Esophagus muscularis mucosa (tissue), 4 donors: ENCODE measurements at regions not wholly inside any gene's neighbourhood (a gene's known extent, or its start where the extent isn't known, plus 50 kb on each side); places are given as distances from the start of the nearest gene placed in this dataset.

ENCODE experiments used
- DNase-seq: peaks from one replicate; pipeline ENCODE4 v3.0.0-alpha.2; 2017; ENCODE audit errors: extremely low spot score
- H3K27ac ChIP-seq, 4 donors: fragments of 200-600 bp; sonication (generic); replicated peaks in 1 of 4; 1 replicate in 3 of 4; 2 replicates in 1 of 4; pipeline ENCODE4 v1.5.1; 2016 to 2019; ENCODE audit warnings: mild to moderate bottlenecking in 1 of 4
- H3K27me3 ChIP-seq, 4 donors: fragments of 200-600 bp; sonication (generic); one replicate each; pipeline versions ENCODE4 v1.5.1 to v1.6.0; 2016 to 2019
- H3K36me3 ChIP-seq, 4 donors: fragments of 200-600 bp; sonication (generic); one replicate each; pipeline ENCODE4 v1.5.1; 2016 to 2019
- H3K4me1 ChIP-seq, 4 donors: fragments of 200-600 bp; sonication (generic); one replicate each; pipeline ENCODE4 v1.5.1; 2016 to 2019
- H3K4me3 ChIP-seq, 4 donors: fragments of 200-600 bp; sonication (generic); 1 replicate in 2 of 4; 2 replicates in 2 of 4; pipeline ENCODE4 v1.5.1; 2016 to 2019; ENCODE audit warnings: mild to moderate bottlenecking in 4 of 4, moderate library complexity in 1 of 4
- H3K9me3 ChIP-seq, 4 donors: fragments of 200-600 bp; sonication (generic); 1 replicate in 3 of 4; 2 replicates in 1 of 4; pipeline ENCODE4 v1.5.1; 2016 to 2019
- CTCF ChIP-seq, 3 experiments: fragments of 200-600 bp in 2 of 3; fragments of 450-650 bp in 1 of 3; sonication (generic) in 2 of 3; IDR thresholded peaks; one replicate each; pipeline ENCODE4 v1.5.1; 2017 to 2019; ENCODE audit warnings: antibody characterized with exemption in 3 of 3, mild to moderate bottlenecking in 2 of 3, moderate library complexity in 1 of 3
- EP300 ChIP-seq: sonication (generic); formaldehyde crosslinking; IDR thresholded peaks from one replicate; pipeline ENCODE4 v1.6.1; 2017; ENCODE audit warnings: antibody characterized with exemption
- POLR2A ChIP-seq: fragments of 450-650 bp; IDR thresholded peaks from one replicate; pipeline ENCODE4 v1.6.1; 2017; ENCODE audit warnings: antibody characterized with exemption, moderate library complexity, mild to moderate bottlenecking, low read depth
- POLR2AphosphoS5 ChIP-seq, 2 donors: sonication (generic); formaldehyde crosslinking; IDR thresholded peaks; one replicate each; pipeline ENCODE4 v1.6.1; 2017; ENCODE audit warnings: antibody characterized with exemption in 2 of 2
- WGBS: methylation state at CpG from one replicate; pipeline ENCODE4 v1.1.5; 2018; 5-methylcytosine and 5-hydroxymethylcytosine counted together
- intact Hi-C: fragments of 100-400 bp; cut with DNase I; formaldehyde crosslinking; loops from one replicate; pipeline ENCODE4 v1.15.1; 2023

GRCh38 chr4:184954482-184954881, 63.8 kb upstream of the HELT start:
- TF ChIP-seq POLR2A: no peak
- no peak for TF ChIP-seq POLR2AphosphoS5 (IDR thresholded peaks at IDR 0.05)
- no peak for TF ChIP-seq EP300
- no peak for TF ChIP-seq CTCF (IDR thresholded peaks at IDR 0.05)
- intact Hi-C loops: no loop called here

GRCh38 chr4:184955116-184955515, 63.2 kb upstream of the HELT start:
- WGBS: 76% methylated on average over 5 of the region's 5 CpGs
- DNase-seq: no peak

More at GRCh38 chr4:184954482-184954881, 63.8 kb upstream of the HELT start:
- H3K36me3 ChIP-seq: no peaks in the 10 kb centered on the region
- peaks cover 0 to 8% (median 0%) of the 10 kb centered on the region in 4 donors for H3K27me3 ChIP-seq
- no peak overlapping the region for H3K27ac ChIP-seq
- no peak overlapping the region for H3K4me3 ChIP-seq
- no peaks in the 10 kb centered on the region for H3K9me3 ChIP-seq
- 77% methylated on average over 12 of the region's 12 CpGs for WGBS
- H3K4me1 ChIP-seq: no peaks in the 10 kb centered on the region
- DNase-seq: no peak

GRCh38 chr4:184955636-184956035, 62.7 kb upstream of the HELT start:
- WGBS: 94% methylated on average over 8 of the region's 8 CpGs
- peaks cover 0 to 8% (median 0%) of the 10 kb centered on the region in 4 donors for H3K27me3 ChIP-seq
- H3K36me3 ChIP-seq: no peaks in the 10 kb centered on the region
- DNase-seq: peak; percentile 62
- no peaks in the 10 kb centered on the region for H3K4me1 ChIP-seq
- TF ChIP-seq CTCF (IDR thresholded peaks at IDR 0.05) (no peak), POLR2A (no peak), EP300 (no peak), POLR2AphosphoS5 (IDR thresholded peaks at IDR 0.05) (no peak)
- H3K27ac ChIP-seq: no peak overlapping the region
- H3K9me3 ChIP-seq: no peaks in the 10 kb centered on the region
- H3K4me3 ChIP-seq: no peak overlapping the region
- intact Hi-C loops: no loop called here

More at GRCh38 chr4:184955116-184955515, 63.2 kb upstream of the HELT start:
- no peaks in the 10 kb centered on the region for H3K36me3 ChIP-seq
- peaks cover 0 to 8% (median 0%) of the 10 kb centered on the region in 4 donors for H3K27me3 ChIP-seq
- H3K4me3 ChIP-seq: no peak overlapping the region
- no peak overlapping the region for H3K27ac ChIP-seq
- H3K9me3 ChIP-seq: no peaks in the 10 kb centered on the region
- no peaks in the 10 kb centered on the region for H3K4me1 ChIP-seq
- TF ChIP-seq CTCF (IDR thresholded peaks at IDR 0.05): no peak
- TF ChIP-seq POLR2AphosphoS5 (IDR thresholded peaks at IDR 0.05): no peak
- no peak for TF ChIP-seq POLR2A
- no peak for TF ChIP-seq EP300
- intact Hi-C loops: no loop called here

- 90% methylated on average over 13 of the region's 13 CpGs for WGBS
- H3K4me3 ChIP-seq: no peak overlapping the region
- H3K4me1 ChIP-seq: no peaks in the 10 kb centered on the region
- TF ChIP-seq POLR2A (no peak), CTCF (IDR thresholded peaks at IDR 0.05) (no peak), POLR2AphosphoS5 (IDR thresholded peaks at IDR 0.05) (no peak), EP300 (no peak)
- H3K9me3 ChIP-seq: no peaks in the 10 kb centered on the region
- H3K36me3 ChIP-seq: no peaks in the 10 kb centered on the region
- intact Hi-C loops: no loop called here
- DNase-seq: no peak
- H3K27ac ChIP-seq: no peak overlapping the region
- peaks cover 0 to 5% (median 0%) of the 10 kb centered on the region in 4 donors for H3K27me3 ChIP-seq
Measured at GRCh38 chr4:184957446-184958115, 60.7 kb upstream of the HELT start.
